ENCODE measurements at regions not wholly inside any gene's neighbourhood (a gene's known extent, or its start where the extent isn't known, plus 50 kb on each side); places are given as distances from the start of the nearest gene placed in this dataset.

- no peak for DNase-seq (ENCODE audit: low read depth)
- H3K4me3 ChIP-seq (ENCODE audit: control insufficient read depth, low read depth, low read length): no peak overlapping the region
- TF ChIP-seq CTCF (IDR thresholded peaks at IDR 0.05; ENCODE audit: control insufficient read depth, insufficient read depth, low read depth, low read length, missing control alignments): no peak
Observed at GRCh38 chr15:29425864-29426263, 156.2 kb upstream of the NSMCE3 start.

- TF ChIP-seq CTCF (IDR thresholded peaks at IDR 0.05; ENCODE audit: control insufficient read depth, insufficient read depth, low read depth, low read length, missing control alignments): no peak
- no peak for DNase-seq (ENCODE audit: low read depth)
- H3K4me3 ChIP-seq (ENCODE audit: control insufficient read depth, low read depth, low read length): no peak overlapping the region
Observed at GRCh38 chr15:29424118-29424517, 154.5 kb upstream of the NSMCE3 start.

- no peak overlapping the region for H3K4me3 ChIP-seq (ENCODE audit: control insufficient read depth, low read depth, low read length)
- no peak for TF ChIP-seq CTCF (IDR thresholded peaks at IDR 0.05; ENCODE audit: control insufficient read depth, insufficient read depth, low read depth, low read length, missing control alignments)
- DNase-seq (ENCODE audit: low read depth): no peak
Observed at GRCh38 chr15:29422606-29423005, 153.0 kb upstream of the NSMCE3 start.

- no peak for DNase-seq (ENCODE audit: low read depth)
- no peak overlapping the region for H3K4me3 ChIP-seq (ENCODE audit: control insufficient read depth, low read depth, low read length)
- TF ChIP-seq CTCF (IDR thresholded peaks at IDR 0.05; ENCODE audit: control insufficient read depth, insufficient read depth, low read depth, low read length, missing control alignments): no peak
Observed at GRCh38 chr15:29420188-29420587, 150.6 kb upstream of the NSMCE3 start.

- DNase-seq (ENCODE audit: low read depth): no peak
- no peak overlapping the region for H3K4me3 ChIP-seq (ENCODE audit: control insufficient read depth, low read depth, low read length)
- TF ChIP-seq CTCF (IDR thresholded peaks at IDR 0.05; ENCODE audit: control insufficient read depth, insufficient read depth, low read depth, low read length, missing control alignments): no peak
Observed at GRCh38 chr15:29418931-29419330, 149.3 kb upstream of the NSMCE3 start.

GRCh38 chr15:29418178-29418577 lies 148.6 kb upstream of the NSMCE3 start:
- DNase-seq (ENCODE audit: low read depth): no peak
- H3K4me3 ChIP-seq (ENCODE audit: control insufficient read depth, low read depth, low read length): no peak overlapping the region
- no peak for TF ChIP-seq CTCF (IDR thresholded peaks at IDR 0.05; ENCODE audit: control insufficient read depth, insufficient read depth, low read depth, low read length, missing control alignments)

- DNase-seq (ENCODE audit: low read depth): no peak
- H3K4me3 ChIP-seq (ENCODE audit: control insufficient read depth, low read depth, low read length): no peak overlapping the region
- no peak for TF ChIP-seq CTCF (IDR thresholded peaks at IDR 0.05; ENCODE audit: control insufficient read depth, insufficient read depth, low read depth, low read length, missing control alignments)
Observed at GRCh38 chr15:29411299-29411698, 141.7 kb upstream of the NSMCE3 start.
